Lower leg skin (tissue), 3 donors: ENCODE measurements at regions not wholly inside any gene's neighbourhood (a gene's known extent, or its start where the extent isn't known, plus 50 kb on each side); places are given as distances from the start of the nearest gene placed in this dataset.

Source experiments
- CTCF ChIP-seq, 3 donors: fragments of 450-650 bp; IDR thresholded peaks; one replicate each; pipeline ENCODE4 v1.5.1; 2016; ENCODE audit warnings: antibody characterized with exemption in 3 of 3, mild to moderate bottlenecking in 3 of 3, moderate library complexity in 2 of 3
- POLR2A ChIP-seq, 2 donors: fragments of 450-650 bp; IDR thresholded peaks; one replicate each; pipeline ENCODE4 v1.6.1; 2016 to 2017; ENCODE audit warnings: antibody characterized with exemption in 2 of 2, mild to moderate bottlenecking in 1 of 2, moderate library complexity in 1 of 2

- TF ChIP-seq CTCF (IDR thresholded peaks at IDR 0.05) (no peak), POLR2A (IDR thresholded peaks at IDR 0.05) (no peak)
Observed at GRCh38 chr9:89879701-89880100, 274.9 kb downstream of the GADD45G start.
